Naive thymus-derived CD4-positive, alpha-beta T cell (primary cell): ENCODE measurements at regions not wholly inside any gene's neighbourhood (a gene's known extent, or its start where the extent isn't known, plus 50 kb on each side); places are given as distances from the start of the nearest gene placed in this dataset.
A peak's percentile ranks its signal among the peaks of the same experiment; 100 is the strongest.
"Not testable (repeated sequence)": the region's sequence is repeated elsewhere in the genome, so short reads cannot be mapped to it uniquely, and the experiment has no call there.

Experiments used
- ATAC-seq: fragments of 150-1000 bp; cut with Tn5 transposase; 2 replicates; pipeline ENCODE4 v1.10.0; 2021; ENCODE audit warnings: mild to moderate bottlenecking, moderate library complexity
- CTCF ChIA-PET: fragments of 350-600 bp; sonication (Branson Sonifier 250); formaldehyde crosslinking; loops from one replicate; lab custom pipeline; 2021; ENCODE audit warnings: antibody characterized with exemption; lab: Charles Lee
- POLR2A ChIA-PET: fragments of 350-600 bp; sonication (Branson Sonifier 250); formaldehyde crosslinking; loops from one replicate; lab custom pipeline; 2021; ENCODE audit warnings: antibody characterized with exemption, inconsistent platforms; lab: Charles Lee
- DNase-seq, 9 donors: peaks; one replicate each; pipeline versions ENCODE4 v3.0.0 to v3.0.0-alpha.2; 2020 to 2022; ENCODE audit warnings: mixed read lengths in 1 of 9
- H3K27ac ChIP-seq: one replicate; pipeline ENCODE4 v1.7.0; 2013; ENCODE audit warnings: mild to moderate bottlenecking, low read depth, low read length, moderate library complexity
- H3K27me3 ChIP-seq, 2 donors: one replicate each; pipeline ENCODE4 v1.7.0; 2013; ENCODE audit warnings: low read length in 2 of 2, mild to moderate bottlenecking in 2 of 2, moderate library complexity in 2 of 2; ENCODE audit not compliant: control insufficient read depth in 2 of 2, insufficient read depth in 2 of 2
- H3K36me3 ChIP-seq, 3 experiments: 1 replicate in 2 of 3; 2 replicates in 1 of 3; pipeline ENCODE4 v1.7.0; 2013; ENCODE audit warnings: low read length in 3 of 3, mild to moderate bottlenecking in 3 of 3, moderate library complexity in 1 of 3; ENCODE audit not compliant: insufficient read depth in 3 of 3, control insufficient read depth in 2 of 3
- H3K4me1 ChIP-seq, 2 donors: one replicate each; pipeline ENCODE4 v1.7.0; 2013; ENCODE audit warnings: low read length in 2 of 2, mild to moderate bottlenecking in 2 of 2, moderate library complexity in 1 of 2; ENCODE audit not compliant: control insufficient read depth in 2 of 2, insufficient read depth in 2 of 2
- H3K4me3 ChIP-seq: 2 replicates; pipeline ENCODE4 v1.7.0; 2013; ENCODE audit warnings: mild to moderate bottlenecking, low read length
- H3K9me3 ChIP-seq, 3 experiments: 1 replicate in 2 of 3; 2 replicates in 1 of 3; pipeline ENCODE4 v1.7.0; 2013; ENCODE audit warnings: low read length in 3 of 3; ENCODE audit not compliant: control insufficient read depth in 2 of 3
- H3K27ac Mint-ChIP-seq, 9 donors: one replicate each; pipeline ENCODE4 v1.8.0; 2020 to 2022; ENCODE audit warnings: mixed read lengths in 9 of 9, mild to moderate bottlenecking in 8 of 9, moderate library complexity in 5 of 9, inconsistent platforms in 2 of 9
- H3K27me3 Mint-ChIP-seq, 5 donors: one replicate each; pipeline ENCODE4 v1.8.0; 2021 to 2022; ENCODE audit warnings: mixed read lengths in 5 of 5, mild to moderate bottlenecking in 1 of 5
- H3K36me3 Mint-ChIP-seq, 5 donors: one replicate each; pipeline ENCODE4 v1.8.0; 2020 to 2022; ENCODE audit warnings: mixed read lengths in 5 of 5, mild to moderate bottlenecking in 3 of 5, inconsistent platforms in 1 of 5
- H3K4me1 Mint-ChIP-seq, 7 donors: one replicate each; pipeline ENCODE4 v1.8.0; 2020 to 2022; ENCODE audit warnings: mixed read lengths in 7 of 7, mild to moderate bottlenecking in 3 of 7, inconsistent platforms in 1 of 7
- H3K4me3 Mint-ChIP-seq, 10 donors: one replicate each; pipeline ENCODE4 v1.8.0; 2020 to 2022; ENCODE audit warnings: mild to moderate bottlenecking in 10 of 10, mixed read lengths in 10 of 10, moderate library complexity in 6 of 10, inconsistent platforms in 2 of 10
- H3K9me3 Mint-ChIP-seq, 11 donors: one replicate each; pipeline ENCODE4 v1.8.0; 2020 to 2022; ENCODE audit warnings: mixed read lengths in 11 of 11, mild to moderate bottlenecking in 4 of 11, inconsistent platforms in 1 of 11, moderate library complexity in 1 of 11
- intact Hi-C, 2 donors: fragments of 100-400 bp; cut with micrococcal nuclease; formaldehyde crosslinking; loops; one replicate each; pipeline ENCODE4 v1.15.1; 2023

DNA sequence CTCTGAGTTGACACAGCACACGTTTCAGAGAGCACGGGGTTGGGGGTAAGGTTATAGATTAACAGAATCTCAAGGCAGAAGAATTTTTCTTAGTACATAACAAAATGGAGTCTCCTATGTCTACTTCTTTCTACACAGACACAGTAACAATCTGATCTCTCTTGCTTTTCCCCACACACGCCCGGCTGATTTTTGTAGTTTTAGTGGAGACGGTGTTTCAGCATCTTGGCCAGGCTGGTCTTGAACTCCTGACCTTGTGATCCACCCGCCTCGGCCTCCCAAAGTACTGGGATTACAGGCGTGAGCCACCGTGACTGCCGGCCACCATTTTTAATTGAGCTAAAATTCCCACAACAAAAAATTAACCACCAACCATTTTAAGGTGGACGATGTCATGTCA lies 123.7 kb downstream of the CRLF3 start:
- ATAC-seq, H3K36me3 ChIP-seq, CTCF ChIA-PET, H3K27me3 ChIP-seq, H3K4me3 ChIP-seq, H3K9me3 Mint-ChIP-seq, H3K27ac ChIP-seq, H3K27ac Mint-ChIP-seq, intact Hi-C loops, DNase-seq, H3K4me1 ChIP-seq, H3K36me3 Mint-ChIP-seq, H3K4me3 Mint-ChIP-seq, POLR2A ChIA-PET, H3K9me3 ChIP-seq: not testable (repeated sequence)
- H3K4me1 Mint-ChIP-seq: peaks cover 4 to 11% (median 7%) of the 10 kb centered on the region in 7 donors
- H3K27me3 Mint-ChIP-seq: peaks cover 0 to 49% (median 12%) of the 10 kb centered on the region in 5 donors

DNA sequence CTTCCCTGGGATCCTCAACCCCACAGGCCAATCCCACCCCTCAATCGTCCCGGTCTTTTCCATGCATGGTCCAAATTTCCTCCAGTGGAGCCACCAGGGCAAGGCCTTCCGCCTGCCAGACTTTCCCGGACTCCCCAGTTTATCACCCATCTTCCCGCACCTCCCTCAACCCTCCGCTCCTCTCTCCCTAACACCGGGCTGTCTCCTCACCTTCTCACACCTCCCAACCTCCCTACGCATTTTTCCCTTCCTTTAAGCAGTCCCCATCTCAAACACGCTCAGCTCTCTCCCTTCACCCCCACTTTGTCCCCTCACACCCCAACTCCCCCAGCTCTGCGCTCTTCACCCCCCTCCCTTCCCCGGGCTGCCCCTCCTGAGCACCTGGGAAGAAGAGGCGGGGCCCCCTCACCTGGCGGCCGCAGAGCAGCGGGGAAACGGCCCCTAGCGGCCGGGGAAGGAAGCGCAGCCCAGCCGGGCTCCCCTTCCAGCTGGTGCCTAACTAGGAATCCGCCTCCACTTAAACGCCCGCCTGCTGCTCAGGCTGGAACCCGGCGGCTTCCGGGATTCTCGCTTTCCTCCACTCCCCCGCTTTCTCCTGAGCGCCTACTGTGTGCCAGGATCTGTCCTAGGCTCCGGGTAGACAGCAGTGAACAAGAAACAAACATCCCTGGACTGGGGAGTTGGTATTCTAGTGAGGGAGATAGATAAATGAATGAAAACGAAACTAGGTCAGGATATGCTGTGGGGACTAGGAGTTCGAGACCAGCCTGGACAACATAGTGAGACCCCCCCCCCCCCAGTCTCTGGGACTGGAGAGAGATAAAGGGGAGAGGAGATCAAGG lies 126.7 kb downstream of the CRLF3 start:
- not testable (repeated sequence) for H3K27me3 ChIP-seq, H3K4me1 ChIP-seq, H3K9me3 ChIP-seq, H3K9me3 Mint-ChIP-seq, H3K27ac ChIP-seq, H3K36me3 Mint-ChIP-seq, H3K36me3 ChIP-seq
- H3K4me3 Mint-ChIP-seq: peak overlapping the region; percentile 46 to 88 (median 79)
- intact Hi-C loops: loop anchor here in 1 of 2 donors (1.0 kb wide), 1 partner anchor 221 kb away; the partner anchor contains the start of gene GOSR1
- H3K27ac Mint-ChIP-seq: peak overlapping the region in 3 of 9 donors; percentile 26 to 72 (median 56)
- H3K27me3 Mint-ChIP-seq: peaks cover 5 to 44% (median 6%) of the 10 kb centered on the region in 5 donors
- peak; percentile 91 for ATAC-seq
- H3K4me1 Mint-ChIP-seq: peaks cover 6 to 12% (median 11%) of the 10 kb centered on the region in 7 donors
- H3K4me3 ChIP-seq: peak overlapping the region; percentile 35
- DNase-seq: peak; percentile 60 to 85 (median 75)
- ChIA-PET POLR2A (interaction anchor here (0.6 kb wide), 1 partner anchor 791 kb away, joined by 3 read pairs; no protein-coding TSS in a partner anchor), CTCF (interaction anchor here (1.2 kb wide), 1 partner anchor 221 kb away, joined by 3 read pairs; no protein-coding TSS in a partner anchor)

DNA sequence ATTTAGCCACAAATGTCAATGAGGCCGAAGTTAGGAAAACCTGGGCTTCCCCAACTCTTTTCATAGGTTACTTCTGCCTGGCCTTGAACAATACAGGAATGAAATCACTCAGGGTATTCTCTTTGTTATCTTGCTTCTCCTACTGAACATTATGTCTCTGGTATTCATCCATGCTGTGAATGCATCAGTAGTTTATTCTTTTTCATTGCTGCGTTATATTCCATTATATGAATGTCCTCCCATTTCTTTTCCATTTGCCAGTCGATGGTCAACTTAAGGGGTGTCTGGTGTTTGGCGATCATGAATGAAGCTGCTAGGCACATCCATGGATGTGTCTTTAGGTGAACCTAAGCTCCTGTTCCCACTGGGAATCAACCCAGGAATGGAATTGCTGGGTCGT lies 128.3 kb downstream of the CRLF3 start:
- ATAC-seq (no peak), DNase-seq (no peak)
- H3K9me3 Mint-ChIP-seq: no peaks in the 10 kb centered on the region
- no peaks in the 10 kb centered on the region for H3K36me3 Mint-ChIP-seq
- H3K4me1 Mint-ChIP-seq: peaks cover 6 to 12% (median 11%) of the 10 kb centered on the region in 7 donors
- intact Hi-C loops: no loop called here
- no peaks in the 10 kb centered on the region for H3K36me3 ChIP-seq
- POLR2A ChIA-PET: no interaction called here
- peaks cover 0 to 9% of the 10 kb centered on the region in 2 donors for H3K4me1 ChIP-seq
- H3K4me3 ChIP-seq: no peak overlapping the region
- H3K27me3 Mint-ChIP-seq: peaks cover 4 to 42% (median 5%) of the 10 kb centered on the region in 5 donors
- H3K9me3 ChIP-seq: no peaks in the 10 kb centered on the region
- H3K27ac Mint-ChIP-seq: no peak overlapping the region
- H3K27me3 ChIP-seq: no peaks in the 10 kb centered on the region
- no peak overlapping the region for H3K27ac ChIP-seq
- no peak overlapping the region for H3K4me3 Mint-ChIP-seq
- CTCF ChIA-PET: no interaction called here

DNA sequence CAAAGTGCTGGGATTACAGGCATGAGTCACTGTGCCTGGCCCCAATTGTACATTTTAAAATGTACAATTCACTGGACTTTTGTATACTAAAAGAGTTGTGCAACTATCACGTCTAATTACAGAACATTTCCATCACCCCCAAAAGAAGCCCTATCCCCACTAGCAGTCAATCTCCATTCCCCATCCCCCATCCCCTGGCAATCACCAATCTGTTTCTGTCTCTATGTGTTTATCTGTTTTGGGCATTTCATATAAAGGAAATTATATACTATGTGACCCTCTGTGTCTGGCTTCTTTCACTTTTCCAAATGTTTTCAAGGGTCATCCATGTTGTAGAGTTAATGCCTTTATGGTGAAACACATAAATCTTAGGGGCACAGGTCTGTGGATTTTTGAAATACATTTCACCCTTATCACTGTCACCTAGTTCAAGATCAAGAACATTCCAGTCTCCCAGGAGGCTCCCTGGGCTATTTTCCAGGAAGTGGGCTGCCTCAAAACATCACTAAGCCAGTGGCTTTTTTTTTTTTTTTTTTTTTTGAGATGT lies 129.2 kb downstream of the CRLF3 start:
- intact Hi-C loops, H3K4me3 ChIP-seq, POLR2A ChIA-PET, DNase-seq, ATAC-seq, H3K27ac ChIP-seq, H3K36me3 Mint-ChIP-seq, H3K9me3 Mint-ChIP-seq, H3K27ac Mint-ChIP-seq, H3K9me3 ChIP-seq, H3K4me1 ChIP-seq, H3K36me3 ChIP-seq, H3K27me3 ChIP-seq: not testable (repeated sequence)
- Mint-ChIP-seq H3K27me3 (peaks cover 0 to 37% (median 5%) of the 10 kb centered on the region in 5 donors), H3K4me1 (peaks cover 6 to 12% (median 11%) of the 10 kb centered on the region in 7 donors), H3K4me3 (peak overlapping the region in 1 of 10 donors; percentile 32)
- CTCF ChIA-PET: interaction anchor here (0.6 kb wide), 1 partner anchor 36 kb away, joined by 3 read pairs; no protein-coding TSS in a partner anchor

DNA sequence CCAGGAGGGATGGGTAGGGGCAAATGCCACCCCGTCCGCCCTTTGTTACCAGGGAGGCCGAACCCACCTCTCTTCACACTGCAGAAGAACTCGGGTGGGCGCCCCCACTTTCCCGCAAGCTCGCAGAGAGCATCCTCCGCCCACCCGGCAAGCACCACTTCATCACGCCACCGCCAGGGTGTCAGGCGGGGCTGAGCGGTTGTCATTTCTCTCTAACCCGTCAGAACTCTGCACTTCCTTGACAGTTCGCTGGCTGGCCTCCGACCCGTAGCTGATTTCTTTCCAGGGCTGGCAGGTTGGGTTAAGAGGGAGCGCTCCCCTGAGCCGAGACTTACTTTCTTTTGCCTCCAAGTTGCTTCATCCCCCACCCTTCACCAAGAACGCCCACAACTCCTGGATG lies 130.7 kb downstream of the CRLF3 start:
- H3K27ac ChIP-seq, H3K27me3 ChIP-seq, H3K36me3 Mint-ChIP-seq, H3K4me3 ChIP-seq, intact Hi-C loops, H3K4me1 ChIP-seq, H3K9me3 ChIP-seq, CTCF ChIA-PET, H3K36me3 ChIP-seq, H3K9me3 Mint-ChIP-seq, POLR2A ChIA-PET: not testable (repeated sequence)
- Mint-ChIP-seq H3K27me3 (peaks cover 4 to 32% (median 6%) of the 10 kb centered on the region in 5 donors), H3K27ac (peak overlapping the region in 2 of 9 donors; percentile 5 to 35), H3K4me3 (peak overlapping the region in 9 of 10 donors; percentile 3 to 72 (median 50)), H3K4me1 (peaks cover 6 to 11% (median 10%) of the 10 kb centered on the region in 7 donors)
- ATAC-seq (peak; percentile 84), DNase-seq (peak; percentile 19 to 58 (median 42))

DNA sequence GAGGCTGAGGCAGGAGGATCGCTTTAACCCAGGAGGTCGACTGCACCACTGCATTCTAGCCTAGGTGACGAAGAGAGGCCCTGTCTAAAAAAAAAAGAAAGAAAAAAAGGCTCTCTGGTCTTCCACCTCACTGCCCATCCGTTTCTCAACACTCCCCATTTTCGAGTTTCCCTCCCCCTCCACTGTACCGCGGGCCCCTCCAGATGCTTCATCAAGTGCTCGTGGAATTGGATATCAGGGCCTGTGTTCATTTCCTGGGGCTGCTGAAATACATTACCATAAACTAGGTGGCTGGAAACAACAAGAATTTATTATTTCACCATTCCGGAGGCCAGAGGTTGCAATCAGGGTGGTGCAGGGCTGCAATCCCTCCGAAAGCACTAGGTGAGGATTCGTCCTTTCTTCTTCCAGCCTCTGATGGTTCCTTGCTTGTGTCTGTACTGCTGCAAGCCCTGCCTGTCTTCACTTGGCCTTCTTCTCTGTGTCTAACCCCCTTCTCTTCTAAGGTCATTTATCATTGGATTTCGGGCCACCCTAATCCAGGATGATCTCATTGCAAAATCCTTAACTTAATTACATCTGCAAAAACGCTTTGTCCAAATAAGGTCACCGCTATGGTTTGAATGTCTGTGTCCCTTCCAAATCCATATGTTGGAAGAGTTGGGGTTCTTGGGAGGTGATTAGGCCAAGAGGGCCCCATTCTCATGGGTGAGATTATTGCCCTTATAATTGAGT lies 135.1 kb downstream of the CRLF3 start:
- POLR2A ChIA-PET, H3K36me3 ChIP-seq, ATAC-seq, H3K27me3 ChIP-seq, H3K27ac Mint-ChIP-seq, H3K36me3 Mint-ChIP-seq, H3K9me3 ChIP-seq, H3K4me3 Mint-ChIP-seq, DNase-seq, CTCF ChIA-PET, intact Hi-C loops, H3K27ac ChIP-seq, H3K9me3 Mint-ChIP-seq, H3K4me3 ChIP-seq, H3K4me1 ChIP-seq: not testable (repeated sequence)
- Mint-ChIP-seq H3K4me1 (peaks cover 5 to 14% (median 11%) of the 10 kb centered on the region in 7 donors), H3K27me3 (peaks cover 12 to 29% (median 20%) of the 10 kb centered on the region in 5 donors)
